22Rv1 (cell line): ENCODE measurements at regions not wholly inside any gene's neighbourhood (a gene's known extent, or its start where the extent isn't known, plus 50 kb on each side); places are given as distances from the start of the nearest gene placed in this dataset.

Experiments used
- H3K27ac ChIP-seq: fragments of 450-650 bp; 2 replicates; pipeline ENCODE4 v1.5.1; 2017
- ZFX ChIP-seq: fragments of 450-650 bp; IDR thresholded peaks from 2 replicates; pipeline ENCODE4 v1.6.1; 2017; ENCODE audit warnings: antibody characterized with exemption, borderline replicate concordance
- TF ChIP-seq, protein P1 (sequence below): fragments of 450-650 bp; IDR thresholded peaks from 2 replicates; pipeline ENCODE4 v1.5.1; 2017; ENCODE audit warnings: mild to moderate bottlenecking

DNA sequence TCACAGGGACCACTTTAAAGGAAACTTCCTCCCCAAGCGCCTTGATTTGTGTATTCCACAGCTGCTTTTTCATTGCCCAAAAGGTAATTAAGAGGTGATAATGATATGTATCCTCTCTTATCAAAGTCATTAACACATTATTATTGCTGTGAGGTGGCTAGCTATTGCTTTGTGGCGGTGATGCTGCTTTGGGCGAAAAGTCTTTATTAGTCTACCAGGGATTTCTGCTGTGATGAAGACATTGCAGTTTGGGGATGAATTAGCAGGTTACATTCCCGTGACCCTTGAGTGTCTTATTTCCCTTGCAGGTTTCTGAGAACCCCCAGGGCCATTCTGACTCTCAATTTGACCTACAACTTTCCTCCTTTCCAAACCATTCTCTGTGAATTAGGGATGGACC is 143.4 kb upstream of the SOX4 start:
- no peak overlapping the region for H3K27ac ChIP-seq
- TF ChIP-seq, protein P1, sequence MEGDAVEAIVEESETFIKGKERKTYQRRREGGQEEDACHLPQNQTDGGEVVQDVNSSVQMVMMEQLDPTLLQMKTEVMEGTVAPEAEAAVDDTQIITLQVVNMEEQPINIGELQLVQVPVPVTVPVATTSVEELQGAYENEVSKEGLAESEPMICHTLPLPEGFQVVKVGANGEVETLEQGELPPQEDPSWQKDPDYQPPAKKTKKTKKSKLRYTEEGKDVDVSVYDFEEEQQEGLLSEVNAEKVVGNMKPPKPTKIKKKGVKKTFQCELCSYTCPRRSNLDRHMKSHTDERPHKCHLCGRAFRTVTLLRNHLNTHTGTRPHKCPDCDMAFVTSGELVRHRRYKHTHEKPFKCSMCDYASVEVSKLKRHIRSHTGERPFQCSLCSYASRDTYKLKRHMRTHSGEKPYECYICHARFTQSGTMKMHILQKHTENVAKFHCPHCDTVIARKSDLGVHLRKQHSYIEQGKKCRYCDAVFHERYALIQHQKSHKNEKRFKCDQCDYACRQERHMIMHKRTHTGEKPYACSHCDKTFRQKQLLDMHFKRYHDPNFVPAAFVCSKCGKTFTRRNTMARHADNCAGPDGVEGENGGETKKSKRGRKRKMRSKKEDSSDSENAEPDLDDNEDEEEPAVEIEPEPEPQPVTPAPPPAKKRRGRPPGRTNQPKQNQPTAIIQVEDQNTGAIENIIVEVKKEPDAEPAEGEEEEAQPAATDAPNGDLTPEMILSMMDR: no peak
- no peak for TF ChIP-seq ZFX

GRCh38 chr6:21450628-21451027 is 142.9 kb upstream of the SOX4 start:
- TF ChIP-seq, protein P1: no peak
- no peak for TF ChIP-seq ZFX
- H3K27ac ChIP-seq: peak overlapping the region; percentile 69

- no peak for TF ChIP-seq ZFX
- TF ChIP-seq, protein P1: no peak
- peak overlapping the region; percentile 69 for H3K27ac ChIP-seq
Observed at GRCh38 chr6:21451546-21452013, 142.0 kb upstream of the SOX4 start.

GRCh38 chr6:21454262-21454661 is 139.3 kb upstream of the SOX4 start:
- TF ChIP-seq, protein P1: no peak
- H3K27ac ChIP-seq: no peak overlapping the region

GRCh38 chr6:21455071-21455470 is 138.5 kb upstream of the SOX4 start:
- no peak overlapping the region for H3K27ac ChIP-seq
- TF ChIP-seq ZFX: no peak
- TF ChIP-seq, protein P1: no peak

DNA sequence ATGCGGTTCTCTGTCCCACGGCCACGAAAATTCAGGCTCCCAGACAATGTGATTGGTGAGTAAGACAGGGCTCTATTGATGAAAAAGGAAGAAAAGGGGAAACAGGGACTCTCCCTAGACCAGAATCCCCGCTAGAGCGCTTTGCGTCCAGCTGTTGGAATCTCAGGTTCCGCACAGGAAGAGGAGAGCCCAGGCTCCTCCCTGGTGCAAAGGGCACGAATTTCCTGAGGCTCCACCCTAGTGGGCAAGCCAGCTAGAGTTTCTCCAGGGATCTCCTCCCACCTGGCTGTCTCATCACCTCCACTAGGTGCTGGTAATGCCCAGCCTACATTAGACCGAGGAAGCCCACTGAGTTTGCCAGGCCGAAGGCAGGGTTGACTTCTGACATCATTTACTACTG is 135.9 kb upstream of the SOX4 start:
- H3K27ac ChIP-seq: no peak overlapping the region; the same call in 1 of the 2 replicates
- TF ChIP-seq ZFX: no peak
- TF ChIP-seq, protein P1: no peak

GRCh38 chr6:21459641-21460040 is 133.9 kb upstream of the SOX4 start:
- TF ChIP-seq ZFX: no peak
- TF ChIP-seq, protein P1: no peak
- no peak overlapping the region; the same call in 1 of the 2 replicates for H3K27ac ChIP-seq
